Neutrophil (primary cell): ENCODE measurements at regions not wholly inside any gene's neighbourhood (a gene's known extent, or its start where the extent isn't known, plus 50 kb on each side); places are given as distances from the start of the nearest gene placed in this dataset.

Experiments used
- H3K27ac ChIP-seq: fragments of 200-600 bp; sonication (generic); 2 replicates; pipeline ENCODE4 v1.5.1; 2016; ENCODE audit warnings: mild to moderate bottlenecking, moderate library complexity
- H3K27me3 ChIP-seq: fragments of 200-600 bp; sonication (generic); 2 replicates; pipeline ENCODE4 v1.6.0; 2016; ENCODE audit warnings: mild to moderate bottlenecking
- H3K36me3 ChIP-seq: fragments of 200-600 bp; sonication (generic); 2 replicates; pipeline ENCODE4 v1.5.1; 2017
- H3K4me1 ChIP-seq, 2 experiments: fragments of 200-600 bp in 1 of 2; sonication (generic) in 1 of 2; 1 replicate in 1 of 2; 2 replicates in 1 of 2; pipeline versions ENCODE4 v1.5.1 to v1.6.1; 2013 to 2016; ENCODE audit warnings: low read depth in 1 of 2, low read length in 1 of 2, mild to moderate bottlenecking in 1 of 2, moderate library complexity in 1 of 2; ENCODE audit not compliant: control insufficient read depth in 1 of 2, insufficient read depth in 1 of 2
- H3K4me3 ChIP-seq, 2 experiments: fragments of 200-600 bp in 1 of 2; sonication (generic) in 1 of 2; 1 replicate in 1 of 2; 2 replicates in 1 of 2; pipeline ENCODE4 v1.5.1; 2013 to 2016; ENCODE audit warnings: low read depth in 1 of 2, low read length in 1 of 2, mild to moderate bottlenecking in 1 of 2, moderate library complexity in 1 of 2
- H3K9me3 ChIP-seq: fragments of 200-600 bp; sonication (generic); 2 replicates; pipeline ENCODE4 v1.5.1; 2016
- CTCF ChIP-seq: fragments of 200-600 bp; sonication (generic); IDR thresholded peaks from 2 replicates; pipeline ENCODE4 v1.5.1; 2016; ENCODE audit warnings: antibody characterized with exemption

- Histone ChIP-seq H3K4me3 (no peak overlapping the region), H3K9me3 (no peaks in the 10 kb centered on the region)
- TF ChIP-seq CTCF, result no peak
Measured at GRCh38 chr6:163999475-164000125, 585.1 kb downstream of the QKI start.

GRCh38 chr6:163998496-163998895, 584.0 kb downstream of the QKI start:
- H3K36me3 ChIP-seq, result no peaks in the 10 kb centered on the region
- no peaks in the 10 kb centered on the region for H3K9me3 ChIP-seq
- H3K27ac ChIP-seq, result no peak overlapping the region
- TF ChIP-seq CTCF, result no peak
- H3K27me3 ChIP-seq, result no peaks in the 10 kb centered on the region
- no peaks in the 10 kb centered on the region for H3K4me1 ChIP-seq
- no peak overlapping the region for H3K4me3 ChIP-seq

More at GRCh38 chr6:163999475-164000125, 585.1 kb downstream of the QKI start:
- Histone ChIP-seq H3K4me1 (no peaks in the 10 kb centered on the region), H3K27ac (no peak overlapping the region), H3K36me3 (no peaks in the 10 kb centered on the region), H3K27me3 (no peaks in the 10 kb centered on the region)

- H3K9me3 ChIP-seq, result no peaks in the 10 kb centered on the region
- no peaks in the 10 kb centered on the region for H3K4me1 ChIP-seq
- no peak for TF ChIP-seq CTCF
- H3K36me3 ChIP-seq, result no peaks in the 10 kb centered on the region
- no peak overlapping the region for H3K4me3 ChIP-seq
- H3K27ac ChIP-seq, result no peak overlapping the region
- no peaks in the 10 kb centered on the region for H3K27me3 ChIP-seq
Measured at GRCh38 chr6:163996491-163996890, 582.0 kb downstream of the QKI start.

GRCh38 chr6:163994566-163994965, 580.0 kb downstream of the QKI start:
- Histone ChIP-seq H3K4me1 (no peaks in the 10 kb centered on the region), H3K4me3 (no peak overlapping the region), H3K27me3 (no peaks in the 10 kb centered on the region), H3K9me3 (no peaks in the 10 kb centered on the region), H3K27ac (no peak overlapping the region), H3K36me3 (no peaks in the 10 kb centered on the region)
- TF ChIP-seq CTCF, result no peak

- Histone ChIP-seq H3K4me1 (no peaks in the 10 kb centered on the region), H3K27ac (no peak overlapping the region), H3K4me3 (no peak overlapping the region), H3K36me3 (no peaks in the 10 kb centered on the region), H3K27me3 (no peaks in the 10 kb centered on the region), H3K9me3 (no peaks in the 10 kb centered on the region)
- TF ChIP-seq CTCF, result no peak
Measured at GRCh38 chr6:163992701-163993100, 578.2 kb downstream of the QKI start.
